ENCODE measurements at regions not wholly inside any gene's neighbourhood (a gene's known extent, or its start where the extent isn't known, plus 50 kb on each side); places are given as distances from the start of the nearest gene placed in this dataset.

GRCh38 chr4:45831692-45832091 is 292.2 kb downstream of the GABRG1 start:
- no peak for TF ChIP-seq CTCF (IDR thresholded peaks at IDR 0.05)
- no peak for TF ChIP-seq EP300 (IDR thresholded peaks at IDR 0.05)
